SK-N-SH (cell line): ENCODE measurements at regions not wholly inside any gene's neighbourhood (a gene's known extent, or its start where the extent isn't known, plus 50 kb on each side); places are given as distances from the start of the nearest gene placed in this dataset.

Experiments
- CTCF ChIA-PET: fragments of 300-600, 350-600 bp; formaldehyde crosslinking; extraction: SDS; loops from one replicate; lab custom pipeline; 2021; lab: Yijun Ruan, JAX
- POLR2A ChIA-PET: fragments of 350-600 bp; sonication (Branson Sonifier 250); formaldehyde crosslinking; extraction: SDS; loops from one replicate; lab custom pipeline; 2020; ENCODE audit warnings: antibody characterized with exemption, inconsistent platforms; lab: Yijun Ruan, JAX
- DNase-seq: peaks from one replicate; pipeline ENCODE4 v3.0.0; 2012
- H2AFZ ChIP-seq: fragments of 200-600 bp; sonication (generic); 2 replicates; pipeline ENCODE4 v1.8.1; 2016; ENCODE audit warnings: antibody characterized with exemption, mild to moderate bottlenecking, low read depth
- H3F3A ChIP-seq: fragments of 200-600 bp; sonication (generic); replicated peaks from 2 replicates; pipeline ENCODE3; 2016; ENCODE audit warnings: antibody characterized with exemption, mild to moderate bottlenecking; ENCODE audit not compliant: insufficient read depth
- H3K27ac ChIP-seq, 2 experiments: fragments of 200-500 bp in 1 of 2; fragments of 200-600 bp in 1 of 2; sonication (Bioruptor generic) in 1 of 2; sonication (generic), shearing (Covaris generic) in 1 of 2; 2 replicates each; pipeline versions ENCODE4 v1.5.1 to v1.6.1; 2014 to 2016; ENCODE audit warnings: low read depth in 2 of 2, inconsistent platforms in 1 of 2, low read length in 1 of 2, mild to moderate bottlenecking in 1 of 2, mixed read lengths in 1 of 2
- H3K27me3 ChIP-seq: fragments of 200-600 bp; sonication (generic), shearing (Covaris generic); 2 replicates; pipeline ENCODE4 v1.6.1; 2016; ENCODE audit warnings: mixed run types; ENCODE audit not compliant: insufficient read depth
- H3K36me3 ChIP-seq, 2 experiments: fragments of 200-500 bp in 1 of 2; fragments of 200-600 bp in 1 of 2; sonication (Bioruptor generic) in 1 of 2; sonication (generic) in 1 of 2; replicated peaks in 1 of 2; 2 replicates each; pipeline versions ENCODE3 to v1.5.1; 2014 to 2016; ENCODE audit warnings: low read length in 1 of 2, mild to moderate bottlenecking in 1 of 2; ENCODE audit not compliant: insufficient read depth in 2 of 2, control insufficient read depth in 1 of 2
- H3K4me1 ChIP-seq, 2 experiments: fragments of 200-500 bp in 1 of 2; fragments of 200-600 bp in 1 of 2; sonication (Bioruptor generic) in 1 of 2; sonication (generic), shearing (Covaris generic) in 1 of 2; 2 replicates each; pipeline versions ENCODE4 v1.5.1 to v1.6.1; 2014 to 2016; ENCODE audit warnings: low read depth in 1 of 2, low read length in 1 of 2, mixed run types in 1 of 2; ENCODE audit not compliant: insufficient read depth in 2 of 2, control insufficient read depth in 1 of 2
- H3K4me2 ChIP-seq: fragments of 200-600 bp; sonication (generic), shearing (Covaris generic); 2 replicates; pipeline ENCODE4 v1.6.1; 2017; ENCODE audit warnings: mixed run types
- H3K4me3 ChIP-seq, 2 experiments: fragments of 200-500 bp in 1 of 2; fragments of 200-600 bp in 1 of 2; sonication (Bioruptor generic) in 1 of 2; sonication (generic), shearing (Covaris generic) in 1 of 2; 2 replicates each; pipeline versions ENCODE4 v1.5.1 to v1.8.1; 2014 to 2016; ENCODE audit warnings: low read depth in 2 of 2, inconsistent platforms in 1 of 2, low read length in 1 of 2, mild to moderate bottlenecking in 1 of 2, mixed read lengths in 1 of 2, moderate library complexity in 1 of 2
- H3K79me2 ChIP-seq: fragments of 200-600 bp; sonication (generic); 2 replicates; pipeline ENCODE4 v1.8.1; 2017; ENCODE audit warnings: mild to moderate bottlenecking; ENCODE audit not compliant: insufficient read depth
- H3K9ac ChIP-seq: fragments of 200-600 bp; sonication (generic); 2 replicates; pipeline ENCODE4 v1.6.1; 2017; ENCODE audit warnings: mixed run types
- H3K9me2 ChIP-seq: fragments of 200-600 bp; sonication (generic); 2 replicates; pipeline ENCODE4 v1.6.1; 2017; ENCODE audit warnings: mixed run types
- H3K9me3 ChIP-seq: fragments of 200-600 bp; sonication (generic); 2 replicates; pipeline ENCODE4 v1.6.1; 2017; ENCODE audit warnings: mixed run types, mild to moderate bottlenecking, moderate library complexity
- H4K20me1 ChIP-seq: fragments of 200-600 bp; sonication (generic); 2 replicates; pipeline ENCODE4 v1.6.1; 2017; ENCODE audit warnings: mild to moderate bottlenecking, mixed run types; ENCODE audit not compliant: insufficient read depth
- ELF1 ChIP-seq: IDR thresholded peaks from 2 replicates; pipeline ENCODE4 v1.4.0; 2012
- EP300 ChIP-seq, 2 experiments: IDR thresholded peaks; 2 replicates each; pipeline versions ENCODE4 v1.4.0 to v1.6.1; 2012; ENCODE audit warnings: borderline replicate concordance in 1 of 2, low read depth in 1 of 2, low read length in 1 of 2
- EZH2phosphoT487 ChIP-seq: fragments of 200-600 bp; sonication (generic); IDR thresholded peaks from 2 replicates; pipeline ENCODE4 v1.6.1; 2017; ENCODE audit warnings: low read depth, mixed run types, mild to moderate bottlenecking, antibody characterized with exemption, moderate library complexity, borderline replicate concordance
- FOXJ3 ChIP-seq: sonication (generic); formaldehyde crosslinking; IDR thresholded peaks from 2 replicates; pipeline ENCODE4 v1.5.1; 2020; ENCODE audit warnings: mild to moderate bottlenecking, missing genetic modification reagents
- FOXM1 ChIP-seq: IDR thresholded peaks from 2 replicates; pipeline ENCODE4 v1.4.0; 2012; ENCODE audit warnings: low read depth, mild to moderate bottlenecking
- MAX ChIP-seq: IDR thresholded peaks from 2 replicates; pipeline ENCODE4 v1.4.0; 2012; ENCODE audit warnings: low read depth
- MEF2A ChIP-seq: IDR thresholded peaks from 2 replicates; pipeline ENCODE4 v1.4.0; 2012; ENCODE audit warnings: low read depth, borderline replicate concordance
- MXI1 ChIP-seq: IDR thresholded peaks from 2 replicates; pipeline ENCODE4 v1.6.1; 2012; ENCODE audit warnings: mild to moderate bottlenecking, low read depth, low read length, improper control_type of control experiment
- NFIC ChIP-seq: IDR thresholded peaks from 2 replicates; pipeline ENCODE4 v1.4.0; 2012; ENCODE audit warnings: borderline replicate concordance
- POLR2AphosphoS5 ChIP-seq: IDR thresholded peaks from 2 replicates; pipeline ENCODE4 v1.6.1; 2012; ENCODE audit warnings: low read depth, low read length
- RCOR1 ChIP-seq: fragments of 150-350 bp; IDR thresholded peaks from 2 replicates; pipeline ENCODE4 v1.6.1; 2017; ENCODE audit warnings: antibody characterized with exemption, low read length
- RFX5 ChIP-seq: IDR thresholded peaks from 2 replicates; pipeline ENCODE4 v1.6.1; 2012; ENCODE audit warnings: mild to moderate bottlenecking, improper control_type of control experiment, low read length
- RXRA ChIP-seq: IDR thresholded peaks from 2 replicates; pipeline ENCODE4 v1.4.0; 2012; ENCODE audit warnings: low read depth, mild to moderate bottlenecking, borderline replicate concordance
- SMC3 ChIP-seq: IDR thresholded peaks from 2 replicates; pipeline ENCODE4 v1.6.1; 2012; ENCODE audit warnings: low read depth, low read length, improper control_type of control experiment
- TEAD4 ChIP-seq: IDR thresholded peaks from 2 replicates; pipeline ENCODE4 v1.4.0; 2012; ENCODE audit warnings: mild to moderate bottlenecking, borderline replicate concordance; ENCODE audit not compliant: insufficient read depth
- USF2 ChIP-seq: fragments of 150-350 bp; IDR thresholded peaks from 2 replicates; pipeline ENCODE4 v1.6.1; 2017; ENCODE audit warnings: antibody characterized with exemption, low read length, low read depth, borderline replicate concordance
- ZBTB33 ChIP-seq: IDR thresholded peaks from 2 replicates; pipeline ENCODE4 v1.4.0; 2012; ENCODE audit warnings: low read depth, borderline replicate concordance
- WGBS: methylation state at CpG from one replicate; pipeline ENCODE4 v1.1.6; 2017; ENCODE audit warnings: low lambda C conversion rate; 5-methylcytosine and 5-hydroxymethylcytosine counted together
- TF ChIP-seq, protein P1 (sequence below): IDR thresholded peaks from 2 replicates; pipeline ENCODE4 v1.4.0; 2012; ENCODE audit warnings: low read depth, borderline replicate concordance
- TF ChIP-seq, protein P2 (sequence below): IDR thresholded peaks from 2 replicates; pipeline ENCODE4 v1.6.1; 2012; ENCODE audit warnings: mild to moderate bottlenecking, low read depth, low read length, moderate library complexity
- TF ChIP-seq, protein P3 (sequence below): IDR thresholded peaks from 2 replicates; pipeline ENCODE4; 2012

- TF ChIP-seq ZBTB33 (no peak), RFX5 (no peak)
Measured at GRCh38 chr21:9758888-9759287, 762.5 kb upstream of the TPTE start (continued).

GRCh38 chr21:9759972-9760371 lies 761.4 kb upstream of the TPTE start:
- no peaks in the 10 kb centered on the region for H3K4me1 ChIP-seq
- DNase-seq = no peak
- ChIA-PET POLR2A (no interaction called here), CTCF (no interaction called here)
- no peaks in the 10 kb centered on the region for H3K9me3 ChIP-seq
- peaks cover 48% of the 10 kb centered on the region for H3K27me3 ChIP-seq
- no peak overlapping the region for H2AFZ ChIP-seq
- H3K79me2 ChIP-seq = no peaks in the 10 kb centered on the region
- no peaks in the 10 kb centered on the region for H4K20me1 ChIP-seq
- no peak overlapping the region for H3K4me2 ChIP-seq
- H3F3A ChIP-seq = no peaks in the 10 kb centered on the region
- no peak overlapping the region for H3K9ac ChIP-seq
- WGBS = 8% methylated on average over 9 of the region's 9 CpGs
- H3K36me3 ChIP-seq = no peaks in the 10 kb centered on the region
- H3K9me2 ChIP-seq = no peaks in the 10 kb centered on the region
- no peak overlapping the region for H3K27ac ChIP-seq
- no peak overlapping the region for H3K4me3 ChIP-seq
- no peak for TF ChIP-seq NFIC
- TF ChIP-seq, protein P1, sequence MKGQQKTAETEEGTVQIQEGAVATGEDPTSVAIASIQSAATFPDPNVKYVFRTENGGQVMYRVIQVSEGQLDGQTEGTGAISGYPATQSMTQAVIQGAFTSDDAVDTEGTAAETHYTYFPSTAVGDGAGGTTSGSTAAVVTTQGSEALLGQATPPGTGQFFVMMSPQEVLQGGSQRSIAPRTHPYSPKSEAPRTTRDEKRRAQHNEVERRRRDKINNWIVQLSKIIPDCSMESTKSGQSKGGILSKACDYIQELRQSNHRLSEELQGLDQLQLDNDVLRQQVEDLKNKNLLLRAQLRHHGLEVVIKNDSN = no peak
- TF ChIP-seq RCOR1 = no peak
- TF ChIP-seq SMC3 = no peak
- TF ChIP-seq TEAD4 = no peak
- TF ChIP-seq, protein P2, sequence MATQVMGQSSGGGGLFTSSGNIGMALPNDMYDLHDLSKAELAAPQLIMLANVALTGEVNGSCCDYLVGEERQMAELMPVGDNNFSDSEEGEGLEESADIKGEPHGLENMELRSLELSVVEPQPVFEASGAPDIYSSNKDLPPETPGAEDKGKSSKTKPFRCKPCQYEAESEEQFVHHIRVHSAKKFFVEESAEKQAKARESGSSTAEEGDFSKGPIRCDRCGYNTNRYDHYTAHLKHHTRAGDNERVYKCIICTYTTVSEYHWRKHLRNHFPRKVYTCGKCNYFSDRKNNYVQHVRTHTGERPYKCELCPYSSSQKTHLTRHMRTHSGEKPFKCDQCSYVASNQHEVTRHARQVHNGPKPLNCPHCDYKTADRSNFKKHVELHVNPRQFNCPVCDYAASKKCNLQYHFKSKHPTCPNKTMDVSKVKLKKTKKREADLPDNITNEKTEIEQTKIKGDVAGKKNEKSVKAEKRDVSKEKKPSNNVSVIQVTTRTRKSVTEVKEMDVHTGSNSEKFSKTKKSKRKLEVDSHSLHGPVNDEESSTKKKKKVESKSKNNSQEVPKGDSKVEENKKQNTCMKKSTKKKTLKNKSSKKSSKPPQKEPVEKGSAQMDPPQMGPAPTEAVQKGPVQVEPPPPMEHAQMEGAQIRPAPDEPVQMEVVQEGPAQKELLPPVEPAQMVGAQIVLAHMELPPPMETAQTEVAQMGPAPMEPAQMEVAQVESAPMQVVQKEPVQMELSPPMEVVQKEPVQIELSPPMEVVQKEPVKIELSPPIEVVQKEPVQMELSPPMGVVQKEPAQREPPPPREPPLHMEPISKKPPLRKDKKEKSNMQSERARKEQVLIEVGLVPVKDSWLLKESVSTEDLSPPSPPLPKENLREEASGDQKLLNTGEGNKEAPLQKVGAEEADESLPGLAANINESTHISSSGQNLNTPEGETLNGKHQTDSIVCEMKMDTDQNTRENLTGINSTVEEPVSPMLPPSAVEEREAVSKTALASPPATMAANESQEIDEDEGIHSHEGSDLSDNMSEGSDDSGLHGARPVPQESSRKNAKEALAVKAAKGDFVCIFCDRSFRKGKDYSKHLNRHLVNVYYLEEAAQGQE = no peak
- no peak for TF ChIP-seq EP300 (IDR thresholded peaks at IDR 0.05; ENCODE audit: borderline replicate concordance in 1 of 2, low read depth in 1 of 2, low read length in 1 of 2)
- no peak for TF ChIP-seq MXI1
- no peak for TF ChIP-seq RXRA
- TF ChIP-seq ELF1 = no peak
- TF ChIP-seq, protein P3, sequence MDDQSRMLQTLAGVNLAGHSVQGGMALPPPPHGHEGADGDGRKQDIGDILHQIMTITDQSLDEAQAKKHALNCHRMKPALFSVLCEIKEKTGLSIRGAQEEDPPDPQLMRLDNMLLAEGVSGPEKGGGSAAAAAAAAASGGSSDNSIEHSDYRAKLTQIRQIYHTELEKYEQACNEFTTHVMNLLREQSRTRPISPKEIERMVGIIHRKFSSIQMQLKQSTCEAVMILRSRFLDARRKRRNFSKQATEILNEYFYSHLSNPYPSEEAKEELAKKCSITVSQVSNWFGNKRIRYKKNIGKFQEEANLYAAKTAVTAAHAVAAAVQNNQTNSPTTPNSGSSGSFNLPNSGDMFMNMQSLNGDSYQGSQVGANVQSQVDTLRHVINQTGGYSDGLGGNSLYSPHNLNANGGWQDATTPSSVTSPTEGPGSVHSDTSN = no peak
- TF ChIP-seq EZH2phosphoT487 = no peak
- TF ChIP-seq FOXJ3 (CRISPR knock-in tag) = no peak
- TF ChIP-seq FOXM1 = no peak
- TF ChIP-seq USF2 = no peak
- TF ChIP-seq MAX = no peak
- TF ChIP-seq POLR2AphosphoS5 = no peak
- TF ChIP-seq MEF2A = no peak
